A549 (cell line): ENCODE measurements at regions not wholly inside any gene's neighbourhood (a gene's known extent, or its start where the extent isn't known, plus 50 kb on each side); places are given as distances from the start of the nearest gene placed in this dataset.

ENCODE experiments used
- ATAC-seq, 2 experiments: fragments of 200-7000 bp in 1 of 2; fragments of >200 bp in 1 of 2; cut with Nextera tagmentation in 1 of 2; cut with Tn5 transposase in 1 of 2; 3 replicates each; pipeline versions ENCODE4 v1.8.0 to v1.9.1; 2018 to 2020; ENCODE audit warnings: mild to moderate bottlenecking in 1 of 2, moderate library complexity in 1 of 2
- CTCF ChIA-PET: fragments of 300-600 bp; sonication (Branson Sonifier 250); formaldehyde crosslinking; extraction: SDS; loops from one replicate; lab custom pipeline; 2021; ENCODE audit warnings: antibody characterized with exemption, inconsistent platforms; lab: Yijun Ruan, JAX
- POLR2A ChIA-PET: fragments of 350-600 bp; formaldehyde crosslinking; extraction: SDS; loops from one replicate; lab custom pipeline; 2021; ENCODE audit warnings: antibody characterized with exemption, inconsistent platforms; lab: Yijun Ruan, JAX
- DNase-seq, 2 experiments: peaks; one replicate each; pipeline versions ENCODE4 v3.0.0 to v3.0.0-alpha.2; 2011 to 2016; ENCODE audit warnings: low read depth in 1 of 2, low spot score in 1 of 2
- FAIRE-seq: peaks from 2 replicates; lab custom pipeline; 2011; peaks lifted over from hg19 to GRCh38; lab: Jason Lieb, UNC
- H3K27ac ChIP-seq, 2 experiments: fragments of >200 bp; sonication (Bioruptor Twin); formaldehyde crosslinking; 3 replicates each; pipeline ENCODE4 v1.5.1; 2016 to 2017
- H3K4me1 ChIP-seq: fragments of >200 bp; sonication (Bioruptor Twin); formaldehyde crosslinking; 3 replicates; pipeline ENCODE4 v1.6.1; 2016
- H3K4me2 ChIP-seq: fragments of >200 bp; sonication (Bioruptor Twin); formaldehyde crosslinking; 3 replicates; pipeline ENCODE4 v1.6.1; 2016
- H3K4me3 ChIP-seq: fragments of >200 bp; sonication (Bioruptor Twin); formaldehyde crosslinking; 3 replicates; pipeline ENCODE4 v1.5.1; 2016
- H3K9me3 ChIP-seq: fragments of >200 bp; sonication (Bioruptor Twin); formaldehyde crosslinking; 3 replicates; pipeline ENCODE4 v1.6.1; 2016
- BHLHE40 ChIP-seq: IDR thresholded peaks from 2 replicates; pipeline ENCODE4 v1.6.1; 2012; ENCODE audit warnings: low read depth, low read length, inconsistent platforms
- CBX2 ChIP-seq: fragments of 200-600 bp; sonication (generic); IDR thresholded peaks from 2 replicates; pipeline ENCODE4 v1.6.1; 2016; ENCODE audit warnings: low read depth, mild to moderate bottlenecking, borderline replicate concordance
- CBX8 ChIP-seq: fragments of 200-600 bp; sonication (generic); IDR thresholded peaks from 2 replicates; pipeline ENCODE4 v1.6.1; 2016
- CEBPB ChIP-seq, 2 experiments: fragments of >200 bp in 1 of 2; sonication (Bioruptor Twin) in 1 of 2; formaldehyde crosslinking in 1 of 2; IDR thresholded peaks; 2 replicates each; pipeline ENCODE4 v1.6.1; 2012 to 2016
- CHD4 ChIP-seq: fragments of 200-600 bp; sonication (generic); IDR thresholded peaks from 2 replicates; pipeline ENCODE4 v1.6.1; 2016; ENCODE audit warnings: antibody characterized with exemption, mild to moderate bottlenecking, borderline replicate concordance
- EHF ChIP-seq: fragments of 250-450 bp; sonication (Bioruptor Pico); IDR thresholded peaks from 2 replicates; pipeline ENCODE4 v1.5.0; 2020; ENCODE audit warnings: mild to moderate bottlenecking
- EHMT2 ChIP-seq: fragments of 200-600 bp; sonication (generic); IDR thresholded peaks from 2 replicates; pipeline ENCODE4 v1.6.1; 2016; ENCODE audit warnings: antibody characterized with exemption, low read depth, mild to moderate bottlenecking, moderate library complexity
- EP300 ChIP-seq, 2 experiments: fragments of >200 bp; sonication (Bioruptor Twin); formaldehyde crosslinking; IDR thresholded peaks; 2 replicates in 1 of 2; 3 replicates in 1 of 2; pipeline ENCODE4 v1.6.1; 2016 to 2017
- FOSB ChIP-seq: fragments of 250-450 bp; sonication (Bioruptor Pico); IDR thresholded peaks from 2 replicates; pipeline ENCODE4 v1.5.0; 2020; ENCODE audit warnings: mild to moderate bottlenecking, moderate library complexity
- FOSL2 ChIP-seq, 2 experiments: fragments of 450-650 bp in 1 of 2; fragments of >200 bp in 1 of 2; sonication (Bioruptor Twin) in 1 of 2; formaldehyde crosslinking; IDR thresholded peaks; 2 replicates each; pipeline versions ENCODE4 v1.5.0 to v1.6.1; 2016 to 2020; ENCODE audit warnings: mild to moderate bottlenecking in 1 of 2, moderate library complexity in 1 of 2
- HDAC2 ChIP-seq: fragments of 200-600 bp; sonication (generic); IDR thresholded peaks from 2 replicates; pipeline ENCODE4 v1.6.1; 2016
- HEYL ChIP-seq: fragments of 250-450 bp; sonication (Bioruptor Pico); IDR thresholded peaks from 2 replicates; pipeline ENCODE4 v1.8.0; 2021; ENCODE audit warnings: mild to moderate bottlenecking, moderate library complexity
- HOXA7 ChIP-seq: fragments of 250-450 bp; sonication (Bioruptor Pico); IDR thresholded peaks from 2 replicates; pipeline ENCODE4 v1.5.0; 2020; ENCODE audit warnings: mild to moderate bottlenecking, moderate library complexity
- HOXB5 ChIP-seq: fragments of 250-450 bp; sonication (Bioruptor Pico); IDR thresholded peaks from 2 replicates; pipeline ENCODE4 v1.5.0; 2020; ENCODE audit warnings: mild to moderate bottlenecking, moderate library complexity
- KDM5A ChIP-seq: fragments of 200-600 bp; sonication (generic); IDR thresholded peaks from 2 replicates; pipeline ENCODE4 v1.6.1; 2016; ENCODE audit warnings: antibody characterized with exemption, mild to moderate bottlenecking
- MAFK ChIP-seq: fragments of 450-650 bp; IDR thresholded peaks from 2 replicates; pipeline ENCODE4 v1.6.1; 2014; ENCODE audit not compliant: partially characterized antibody
- MAX ChIP-seq: IDR thresholded peaks from 2 replicates; pipeline ENCODE4 v1.6.1; 2012
- POLR2AphosphoS2 ChIP-seq: conservative IDR thresholded peaks from 2 replicates; pipeline ENCODE4 v1.6.1; 2012; ENCODE audit warnings: low read length, improper control_type of control experiment, inconsistent platforms
- RFX5 ChIP-seq: fragments of 450-650 bp; IDR thresholded peaks from 2 replicates; pipeline ENCODE4 v1.7.1; 2014; ENCODE audit warnings: antibody characterized with exemption, mild to moderate bottlenecking, moderate library complexity
- RNF2 ChIP-seq: fragments of 200-600 bp; sonication (generic); IDR thresholded peaks from 2 replicates; pipeline ENCODE4 v1.6.1; 2016; ENCODE audit warnings: low read depth, mild to moderate bottlenecking, antibody characterized with exemption, moderate library complexity, borderline replicate concordance
- TP53 ChIP-seq: fragments of 250-450 bp; sonication (Bioruptor Pico); IDR thresholded peaks from 2 replicates; pipeline ENCODE4 v1.5.0; 2021; ENCODE audit warnings: mild to moderate bottlenecking, moderate library complexity
- ZC3H11A ChIP-seq: fragments of 450-650 bp; IDR thresholded peaks from 2 replicates; pipeline ENCODE4 v1.6.1; 2014; ENCODE audit warnings: antibody characterized with exemption, mild to moderate bottlenecking
- ZFP36 ChIP-seq: fragments of 450-650 bp; IDR thresholded peaks from 2 replicates; pipeline ENCODE4 v1.6.1; 2014; ENCODE audit warnings: borderline replicate concordance; ENCODE audit not compliant: partially characterized antibody
- ZNF302 ChIP-seq: fragments of 250-450 bp; sonication (Bioruptor Pico); IDR thresholded peaks from 2 replicates; pipeline ENCODE4 v1.9.0; 2021; ENCODE audit warnings: inconsistent platforms, mild to moderate bottlenecking, moderate library complexity
- WGBS: methylation state at CpG from one replicate; pipeline ENCODE4 v1.1.6; 2017; ENCODE audit errors: missing lambda C conversion rate; 5-methylcytosine and 5-hydroxymethylcytosine counted together
- TF ChIP-seq, protein P1 (sequence below): fragments of 450-650 bp; IDR thresholded peaks from 2 replicates; pipeline ENCODE4 v1.6.1; 2014; ENCODE audit warnings: antibody characterized with exemption
- TF ChIP-seq, protein P2 (sequence below): fragments of 250-450 bp; sonication (Bioruptor Pico); IDR thresholded peaks from 2 replicates; pipeline ENCODE4 v1.5.0; 2020; ENCODE audit warnings: low read depth, mild to moderate bottlenecking, moderate library complexity
- TF ChIP-seq, protein P3 (sequence below): fragments of >200 bp; sonication (Bioruptor Twin); formaldehyde crosslinking; IDR thresholded peaks from 3 replicates; pipeline ENCODE4 v1.6.1; 2016
- TF ChIP-seq, protein P4 (sequence below): fragments of 150-350 bp; IDR thresholded peaks from 2 replicates; pipeline ENCODE4 v1.6.1; 2014; ENCODE audit warnings: low read depth, mild to moderate bottlenecking, low read length

GRCh38 chr2:122203523-122203922 lies 448.1 kb downstream of the TSN start (continued):
- no peak for TF ChIP-seq HDAC2

- Histone ChIP-seq H3K4me1 (no peaks in the 10 kb centered on the region), H3K9me3 (no peaks in the 10 kb centered on the region), H3K4me2 (no peak overlapping the region), H3K4me3 (no peak overlapping the region), H3K27ac (no peak overlapping the region)
- POLR2A ChIA-PET: no interaction called here
- DNase-seq: no peak
- CTCF ChIA-PET: interaction anchor here (1.5 kb wide), 1 partner anchor 18 kb away, joined by 4 read pairs; no protein-coding TSS in a partner anchor
- 0% methylated on average over 2 of the region's 2 CpGs for WGBS
- FAIRE-seq: no peak
- no peak for TF ChIP-seq EHF
- no peak for TF ChIP-seq ZC3H11A
- no peak for TF ChIP-seq CBX8
- no peak for TF ChIP-seq MAFK
- TF ChIP-seq, protein P1, sequence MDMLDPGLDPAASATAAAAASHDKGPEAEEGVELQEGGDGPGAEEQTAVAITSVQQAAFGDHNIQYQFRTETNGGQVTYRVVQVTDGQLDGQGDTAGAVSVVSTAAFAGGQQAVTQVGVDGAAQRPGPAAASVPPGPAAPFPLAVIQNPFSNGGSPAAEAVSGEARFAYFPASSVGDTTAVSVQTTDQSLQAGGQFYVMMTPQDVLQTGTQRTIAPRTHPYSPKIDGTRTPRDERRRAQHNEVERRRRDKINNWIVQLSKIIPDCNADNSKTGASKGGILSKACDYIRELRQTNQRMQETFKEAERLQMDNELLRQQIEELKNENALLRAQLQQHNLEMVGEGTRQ: no peak
- TF ChIP-seq MAX: no peak
- TF ChIP-seq CEBPB (IDR thresholded peaks at IDR 0.05): no peak
- TF ChIP-seq, protein P2, sequence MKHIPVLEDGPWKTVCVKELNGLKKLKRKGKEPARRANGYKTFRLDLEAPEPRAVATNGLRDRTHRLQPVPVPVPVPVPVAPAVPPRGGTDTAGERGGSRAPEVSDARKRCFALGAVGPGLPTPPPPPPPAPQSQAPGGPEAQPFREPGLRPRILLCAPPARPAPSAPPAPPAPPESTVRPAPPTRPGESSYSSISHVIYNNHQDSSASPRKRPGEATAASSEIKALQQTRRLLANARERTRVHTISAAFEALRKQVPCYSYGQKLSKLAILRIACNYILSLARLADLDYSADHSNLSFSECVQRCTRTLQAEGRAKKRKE: no peak
- no peak for TF ChIP-seq KDM5A
- TF ChIP-seq RNF2: no peak
- TF ChIP-seq TP53: no peak
- TF ChIP-seq, protein P3, sequence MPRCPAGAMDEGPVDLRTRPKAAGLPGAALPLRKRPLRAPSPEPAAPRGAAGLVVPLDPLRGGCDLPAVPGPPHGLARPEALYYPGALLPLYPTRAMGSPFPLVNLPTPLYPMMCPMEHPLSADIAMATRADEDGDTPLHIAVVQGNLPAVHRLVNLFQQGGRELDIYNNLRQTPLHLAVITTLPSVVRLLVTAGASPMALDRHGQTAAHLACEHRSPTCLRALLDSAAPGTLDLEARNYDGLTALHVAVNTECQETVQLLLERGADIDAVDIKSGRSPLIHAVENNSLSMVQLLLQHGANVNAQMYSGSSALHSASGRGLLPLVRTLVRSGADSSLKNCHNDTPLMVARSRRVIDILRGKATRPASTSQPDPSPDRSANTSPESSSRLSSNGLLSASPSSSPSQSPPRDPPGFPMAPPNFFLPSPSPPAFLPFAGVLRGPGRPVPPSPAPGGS: no peak
- no peak for TF ChIP-seq POLR2AphosphoS2
- no peak for TF ChIP-seq EP300 (IDR thresholded peaks at IDR 0.05)
- TF ChIP-seq FOSB (CRISPR knock-in tag): no peak
- TF ChIP-seq BHLHE40: no peak
- no peak for TF ChIP-seq HOXA7
- TF ChIP-seq CHD4: no peak
- TF ChIP-seq FOSL2 (IDR thresholded peaks at IDR 0.05): no peak
- no peak for TF ChIP-seq FOSL2 (CRISPR knock-in tag; IDR thresholded peaks at IDR 0.05)
- ATAC-seq: no peak
Observed at GRCh38 chr2:122205641-122206040, 450.2 kb downstream of the TSN start.

DNA sequence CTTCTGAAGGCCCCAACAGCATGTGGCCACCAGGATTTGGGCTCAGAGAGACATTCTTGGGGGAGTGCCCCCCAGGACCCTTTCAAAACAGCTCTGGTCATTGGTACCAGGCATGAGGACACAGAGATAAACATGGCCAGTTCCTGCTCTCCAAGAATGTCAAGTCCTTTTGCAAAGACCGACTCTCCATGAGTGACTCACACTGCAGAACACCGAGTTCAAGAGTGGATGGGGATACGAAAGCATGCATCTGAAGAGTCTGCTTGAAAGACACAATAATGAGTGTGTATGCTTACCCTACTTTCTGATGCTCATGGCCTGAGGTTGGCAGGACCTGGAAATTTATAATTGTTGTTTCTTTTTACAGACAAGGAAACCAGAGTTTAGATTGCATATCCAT lies 450.6 kb downstream of the TSN start:
- CTCF ChIA-PET: interaction anchor here (1.5 kb wide), 1 partner anchor 18 kb away, joined by 4 read pairs; no protein-coding TSS in a partner anchor
- no peak for DNase-seq
- Histone ChIP-seq H3K27ac (no peak overlapping the region), H3K4me1 (no peaks in the 10 kb centered on the region), H3K4me2 (no peak overlapping the region), H3K4me3 (no peak overlapping the region), H3K9me3 (no peaks in the 10 kb centered on the region)
- 2% methylated on average over 3 of the region's 3 CpGs for WGBS
- FAIRE-seq: no peak
- TF ChIP-seq CBX2 (no peak), HOXB5 (CRISPR knock-in tag) (no peak), ZNF302 (CRISPR knock-in tag) (no peak), HEYL (no peak), RFX5 (no peak), ZFP36 (no peak), EHMT2 (no peak)
- TF ChIP-seq, protein P4, sequence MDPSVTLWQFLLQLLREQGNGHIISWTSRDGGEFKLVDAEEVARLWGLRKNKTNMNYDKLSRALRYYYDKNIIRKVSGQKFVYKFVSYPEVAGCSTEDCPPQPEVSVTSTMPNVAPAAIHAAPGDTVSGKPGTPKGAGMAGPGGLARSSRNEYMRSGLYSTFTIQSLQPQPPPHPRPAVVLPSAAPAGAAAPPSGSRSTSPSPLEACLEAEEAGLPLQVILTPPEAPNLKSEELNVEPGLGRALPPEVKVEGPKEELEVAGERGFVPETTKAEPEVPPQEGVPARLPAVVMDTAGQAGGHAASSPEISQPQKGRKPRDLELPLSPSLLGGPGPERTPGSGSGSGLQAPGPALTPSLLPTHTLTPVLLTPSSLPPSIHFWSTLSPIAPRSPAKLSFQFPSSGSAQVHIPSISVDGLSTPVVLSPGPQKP: no peak
- POLR2A ChIA-PET: no interaction called here
- no peak for ATAC-seq
